ENCODE measurements at regions not wholly inside any gene's neighbourhood (a gene's known extent, or its start where the extent isn't known, plus 50 kb on each side); places are given as distances from the start of the nearest gene placed in this dataset.

GRCh38 chr6:9020001-9020400 is 584.7 kb upstream of the SLC35B3 start:
- H2AK5ac ChIP-seq (ENCODE audit: low read depth, low read length) = no peak overlapping the region
- H3K27ac ChIP-seq (ENCODE audit: insufficient read depth, low read length) = no peak overlapping the region
- H2BK20ac ChIP-seq (ENCODE audit: low read depth, low read length) = no peak overlapping the region
- no TSS peak for BruUV-seq (replicated peaks)
- no peaks in the 10 kb centered on the region for H4K20me1 ChIP-seq (ENCODE audit: insufficient read depth, low read length)
- DNase-seq (no peak), ATAC-seq (ENCODE audit: low read depth) (no peak)
- no peak overlapping the region for H3K9ac ChIP-seq (ENCODE audit: low read depth, low read length)
- no peak overlapping the region for H3K4me2 ChIP-seq (ENCODE audit: low read depth, low read length)
- dilution Hi-C loops (cut with HindIII; ENCODE audit: low sequenced_read_pairs, unreplicated experiment) = no loop called here
- H3K23ac ChIP-seq (ENCODE audit: low read depth, low read length) = no peak overlapping the region
- no peak overlapping the region for H4K8ac ChIP-seq (ENCODE audit: low read depth in 2 of 2, low read length in 2 of 2)
- H3K79me1 ChIP-seq (ENCODE audit: low read depth in 1 of 2, low read length in 2 of 2) = no peaks in the 10 kb centered on the region
- no peak overlapping the region for H2AK9ac ChIP-seq (replicated peaks; ENCODE audit: low read depth, low read length, poor library complexity)
- H3K18ac ChIP-seq (ENCODE audit: low read depth, low read length) = no peak overlapping the region
- ChIA-PET POLR2A (ENCODE audit: unreplicated experiment) (no interaction called here), CTCF (interaction anchor here (0.7 kb wide), 1 partner anchor 164 kb away, joined by 3 read pairs; no protein-coding TSS in a partner anchor)
- H3K56ac ChIP-seq (ENCODE audit: extremely low read depth, insufficient read depth, low read length) = no peak overlapping the region
- H3K4ac ChIP-seq (ENCODE audit: low read depth, low read length) = no peak overlapping the region
- H3K14ac ChIP-seq (replicated peaks; ENCODE audit: low read depth, low read length) = no peak overlapping the region
- no peaks in the 10 kb centered on the region; the same call in 1 of the 2 replicates for H3K9me3 ChIP-seq (ENCODE audit: control insufficient read depth, insufficient read depth, low read length)
- H4K5ac ChIP-seq (ENCODE audit: low read depth, low read length) = no peak overlapping the region
- no peak overlapping the region for H2BK5ac ChIP-seq (ENCODE audit: low read depth, low read length, poor library complexity, severe bottlenecking)
- no peak overlapping the region for H2BK15ac ChIP-seq (ENCODE audit: low read depth, low read length)
- H3K4me3 ChIP-seq (ENCODE audit: insufficient read depth, low read depth, low read length) = no peak overlapping the region
- H4K91ac ChIP-seq (ENCODE audit: insufficient read depth, low read depth, low read length) = no peak overlapping the region
- no peaks in the 10 kb centered on the region for H3K27me3 ChIP-seq (ENCODE audit: control insufficient read depth, insufficient read depth, low read length)
- no peak overlapping the region for H2BK120ac ChIP-seq (ENCODE audit: low read depth, low read length)
- H3K9me1 ChIP-seq (ENCODE audit: insufficient read depth, low read length) = no peaks in the 10 kb centered on the region
- no peak overlapping the region for H2AFZ ChIP-seq (replicated peaks; ENCODE audit: low read length, poor library complexity)
- in situ Hi-C loops (cut with MboI; ENCODE audit: low sequenced_read_pairs) = no loop called here
- no peaks in the 10 kb centered on the region for H3K4me1 ChIP-seq (ENCODE audit: control insufficient read depth, insufficient read depth, low read length)
- TF ChIP-seq RCOR1 (IDR thresholded peaks at IDR 0.05; ENCODE audit: insufficient replicate concordance, low read length) (no peak), MAFK (IDR thresholded peaks at IDR 0.05; ENCODE audit: low read depth, low read length) (no peak), CHD1 (IDR thresholded peaks at IDR 0.05; ENCODE audit: low read depth, low read length) (no peak), NFE2L2 (IDR thresholded peaks at IDR 0.05; ENCODE audit: low read depth, low read length) (no peak), MXI1 (IDR thresholded peaks at IDR 0.05; ENCODE audit: borderline replicate concordance, low read depth, low read length) (no peak), ELK1 (IDR thresholded peaks at IDR 0.05; ENCODE audit: borderline replicate concordance, low read depth, low read length) (no peak), MAZ (IDR thresholded peaks at IDR 0.05; ENCODE audit: borderline replicate concordance, low read depth, low read length) (no peak), POLR2A (IDR thresholded peaks at IDR 0.05; ENCODE audit: low read depth, low read length) (no peak), CTCF (conservative IDR thresholded peaks at IDR 0.05; ENCODE audit: low read depth, low read length) (no peak), RFX5 (IDR thresholded peaks at IDR 0.05; ENCODE audit: low read depth, low read length) (no peak), RAD21 (IDR thresholded peaks at IDR 0.05; ENCODE audit: low read length) (no peak), CEBPB (IDR thresholded peaks at IDR 0.05; ENCODE audit: low read depth, low read length) (no peak), FOS (IDR thresholded peaks at IDR 0.05; ENCODE audit: low read depth, low read length) (no peak), SMC3 (IDR thresholded peaks at IDR 0.05; ENCODE audit: low read depth, low read length) (no peak)
- H3K36me3 ChIP-seq (ENCODE audit: control insufficient read depth, insufficient read depth, low read length) = no peaks in the 10 kb centered on the region
- no CpG with 5 or more reads among the region's 4 CpGs for WGBS, 2 experiments (ENCODE audit: extremely low coverage in 2 of 2, insufficient read length in 1 of 2)
- intact Hi-C loops (cut with micrococcal nuclease) = no loop called here
